Right lobe of liver (tissue), 6 donors: ENCODE measurements at regions not wholly inside any gene's neighbourhood (a gene's known extent, or its start where the extent isn't known, plus 50 kb on each side); places are given as distances from the start of the nearest gene placed in this dataset.

Source experiments
- ATAC-seq, 4 donors: fragments of 200-7000 bp; cut with Tn5 transposase; one replicate each; pipeline ENCODE4 v1.9.1; 2020; ENCODE audit warnings: mild to moderate bottlenecking in 4 of 4, moderate library complexity in 4 of 4
- DNase-seq, 3 donors: peaks; one replicate each; pipeline ENCODE4 v3.0.0-alpha.2; 2020
- H3K27ac ChIP-seq, 3 donors: fragments of 200-600 bp; one replicate each; pipeline ENCODE4 v1.8.0; 2022
- H3K27me3 ChIP-seq, 2 donors: fragments of 200-600 bp; one replicate each; pipeline ENCODE4 v1.8.0; 2022
- H3K36me3 ChIP-seq, 4 donors: fragments of 200-600 bp; sonication (generic) in 1 of 4; one replicate each; pipeline versions ENCODE4 v1.5.1 to v1.8.0; 2017 to 2022; ENCODE audit warnings: control low read depth in 1 of 4
- H3K4me1 ChIP-seq, 4 donors: fragments of 200-600 bp; sonication (generic) in 1 of 4; one replicate each; pipeline versions ENCODE4 v1.5.1 to v1.8.0; 2017 to 2022; ENCODE audit warnings: control low read depth in 1 of 4
- H3K4me3 ChIP-seq, 3 donors: fragments of 200-600 bp; one replicate each; pipeline ENCODE4 v1.8.0; 2022
- H3K9me3 ChIP-seq, 4 donors: fragments of 200-600 bp; sonication (generic) in 1 of 4; one replicate each; pipeline versions ENCODE4 v1.5.1 to v1.8.0; 2017 to 2022; ENCODE audit warnings: control low read depth in 1 of 4
- POLR2A ChIP-seq: fragments of 450-650 bp; IDR thresholded peaks from one replicate; pipeline ENCODE4 v1.6.1; 2017; ENCODE audit warnings: antibody characterized with exemption, mild to moderate bottlenecking
- WGBS: methylation state at CpG from one replicate; pipeline ENCODE4 v1.1.6; 2018; ENCODE audit warnings: low coverage, low lambda C conversion rate; ENCODE audit not compliant: insufficient coverage; ENCODE audit errors: missing lambda C conversion rate; 5-methylcytosine and 5-hydroxymethylcytosine counted together
- intact Hi-C, 2 donors: fragments of 100-400 bp; cut with DNase I; formaldehyde crosslinking; loops; one replicate each; pipeline versions ENCODE4 v1.11.2 to v1.14.1; 2022
- TF ChIP-seq, protein P1 (sequence below), 4 donors: fragments of 200-600 bp in 3 of 4; fragments of 450-650 bp in 1 of 4; IDR thresholded peaks; one replicate each; pipeline versions ENCODE4 v1.5.1 to v1.8.0; 2016 to 2022; ENCODE audit warnings: antibody characterized with exemption in 4 of 4, mild to moderate bottlenecking in 2 of 4
- donor health status: DM: no; HTN: yes; CAD: no.
- donor health status: DM: no; HTN: no; CAD: no.
- donor health status: DM: no; HTN: no; CAD: no.
- donor health status: DM: no; HTN: yes; CAD: no.
- donor health status: DM: no; HTN: yes; CAD: no.

DNA sequence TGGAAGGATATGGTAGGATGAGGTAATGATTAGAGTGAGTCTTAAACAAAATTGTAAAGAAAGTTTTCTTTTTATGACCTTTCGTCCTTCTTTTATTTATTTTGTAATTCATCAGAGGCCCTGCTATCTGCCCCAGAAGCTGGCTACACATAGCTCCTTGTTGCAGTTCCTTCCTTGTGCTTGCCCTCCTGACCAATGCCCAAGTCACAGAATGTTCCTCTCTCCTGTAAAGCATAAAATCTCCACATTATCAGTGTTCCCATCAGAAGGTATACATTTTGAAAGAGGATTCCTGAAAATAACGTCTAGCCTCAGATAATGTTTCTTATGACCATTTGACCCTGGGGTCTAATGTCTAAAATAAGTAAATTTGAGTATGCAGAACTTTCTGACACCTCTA, 78.3 kb downstream of the RND3 start:
- no peak for TF ChIP-seq POLR2A
- TF ChIP-seq, protein P1, sequence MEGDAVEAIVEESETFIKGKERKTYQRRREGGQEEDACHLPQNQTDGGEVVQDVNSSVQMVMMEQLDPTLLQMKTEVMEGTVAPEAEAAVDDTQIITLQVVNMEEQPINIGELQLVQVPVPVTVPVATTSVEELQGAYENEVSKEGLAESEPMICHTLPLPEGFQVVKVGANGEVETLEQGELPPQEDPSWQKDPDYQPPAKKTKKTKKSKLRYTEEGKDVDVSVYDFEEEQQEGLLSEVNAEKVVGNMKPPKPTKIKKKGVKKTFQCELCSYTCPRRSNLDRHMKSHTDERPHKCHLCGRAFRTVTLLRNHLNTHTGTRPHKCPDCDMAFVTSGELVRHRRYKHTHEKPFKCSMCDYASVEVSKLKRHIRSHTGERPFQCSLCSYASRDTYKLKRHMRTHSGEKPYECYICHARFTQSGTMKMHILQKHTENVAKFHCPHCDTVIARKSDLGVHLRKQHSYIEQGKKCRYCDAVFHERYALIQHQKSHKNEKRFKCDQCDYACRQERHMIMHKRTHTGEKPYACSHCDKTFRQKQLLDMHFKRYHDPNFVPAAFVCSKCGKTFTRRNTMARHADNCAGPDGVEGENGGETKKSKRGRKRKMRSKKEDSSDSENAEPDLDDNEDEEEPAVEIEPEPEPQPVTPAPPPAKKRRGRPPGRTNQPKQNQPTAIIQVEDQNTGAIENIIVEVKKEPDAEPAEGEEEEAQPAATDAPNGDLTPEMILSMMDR (IDR thresholded peaks at IDR 0.05): no peak
- Histone ChIP-seq H3K4me1 (no peaks in the 10 kb centered on the region), H3K27ac (no peak overlapping the region), H3K36me3 (no peaks in the 10 kb centered on the region), H3K4me3 (no peak overlapping the region), H3K27me3 (no peaks in the 10 kb centered on the region), H3K9me3 (no peaks in the 10 kb centered on the region)
- DNase-seq: no peak
- intact Hi-C loops: no loop called here
- ATAC-seq: no peak
- 48% methylated on average over 2 of the region's 2 CpGs for WGBS

GRCh38 chr2:150404147-150404546, 83.3 kb downstream of the RND3 start:
- Histone ChIP-seq H3K4me3 (no peak overlapping the region), H3K36me3 (no peaks in the 10 kb centered on the region), H3K9me3 (no peaks in the 10 kb centered on the region), H3K4me1 (no peaks in the 10 kb centered on the region), H3K27ac (no peak overlapping the region), H3K27me3 (no peaks in the 10 kb centered on the region)
- WGBS: 65% methylated on average over 3 of the region's 3 CpGs
- TF ChIP-seq POLR2A: no peak
- no peak for DNase-seq
- ATAC-seq: peak; percentile 36 to 57 (median 52)
- intact Hi-C loops: no loop called here

GRCh38 chr2:150403457-150403856, 84.0 kb downstream of the RND3 start:
- DNase-seq (no peak), ATAC-seq (peak; percentile 74 to 91 (median 79))
- intact Hi-C loops: no loop called here
- Histone ChIP-seq H3K4me1 (no peaks in the 10 kb centered on the region), H3K4me3 (peak overlapping the region; percentile 18 to 34 (median 23)), H3K9me3 (no peaks in the 10 kb centered on the region), H3K27ac (no peak overlapping the region), H3K36me3 (no peaks in the 10 kb centered on the region), H3K27me3 (no peaks in the 10 kb centered on the region)
- 16% methylated on average over 2 of the region's 2 CpGs for WGBS
- no peak for TF ChIP-seq POLR2A
- TF ChIP-seq, protein P1 (IDR thresholded peaks at IDR 0.05): no peak

DNA sequence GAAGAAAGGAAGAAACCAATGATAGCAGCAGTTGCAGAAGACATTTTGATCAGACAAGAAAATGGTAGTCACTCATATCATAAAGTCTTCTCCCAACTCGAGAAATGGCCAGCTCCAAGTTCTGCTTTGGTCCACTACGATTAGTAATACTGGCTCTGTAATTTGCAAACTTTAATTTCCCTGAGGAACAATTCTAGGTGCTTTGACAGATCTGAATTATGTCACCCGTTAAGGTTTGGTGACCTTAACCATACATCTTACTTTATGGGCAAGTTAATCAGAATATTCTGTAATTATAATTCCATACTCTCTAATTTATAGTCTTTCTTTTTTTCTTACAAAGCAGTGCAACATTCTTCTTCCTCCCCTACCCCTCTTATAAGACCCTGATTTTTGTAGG, 84.5 kb downstream of the RND3 start:
- H3K9me3 ChIP-seq: no peaks in the 10 kb centered on the region
- no peak overlapping the region for H3K27ac ChIP-seq
- intact Hi-C loops: no loop called here
- whole genome bisulfite sequencing: 61% methylated on average over 3 of the region's 3 CpGs
- no peaks in the 10 kb centered on the region for H3K4me1 ChIP-seq
- DNase-seq (no peak), ATAC-seq (no peak)
- H3K27me3 ChIP-seq: no peaks in the 10 kb centered on the region
- no peaks in the 10 kb centered on the region for H3K36me3 ChIP-seq
- no peak overlapping the region for H3K4me3 ChIP-seq
- TF ChIP-seq POLR2A: no peak
- TF ChIP-seq, protein P1 (IDR thresholded peaks at IDR 0.05): no peak

DNA sequence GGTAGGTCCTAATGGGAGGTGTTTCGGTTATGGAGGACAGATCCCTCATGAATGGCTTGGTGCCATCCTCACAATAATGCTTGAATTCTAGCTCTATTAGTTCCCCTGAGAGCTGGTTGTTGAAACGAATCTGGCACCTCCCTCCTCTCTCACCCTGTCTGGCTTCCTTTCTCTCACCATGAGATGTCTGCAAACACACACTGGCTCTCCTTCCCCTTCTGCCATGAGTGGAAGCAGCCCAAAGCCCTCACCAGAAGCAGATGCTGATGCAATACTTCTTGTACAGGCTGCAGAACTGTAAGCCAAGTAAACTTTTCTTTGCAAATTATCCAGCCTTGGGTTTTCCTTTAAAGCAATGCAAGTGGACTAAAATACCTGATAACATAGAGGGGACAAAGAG, 86.6 kb downstream of the RND3 start:
- no peak overlapping the region for H3K27ac ChIP-seq
- no peaks in the 10 kb centered on the region for H3K9me3 ChIP-seq
- no peak for ATAC-seq
- no peaks in the 10 kb centered on the region for H3K27me3 ChIP-seq
- DNase-seq: no peak
- WGBS: 64% methylated on average over 2 of the region's 2 CpGs
- intact Hi-C loops: no loop called here
- H3K36me3 ChIP-seq: no peaks in the 10 kb centered on the region
- TF ChIP-seq POLR2A: no peak
- TF ChIP-seq, protein P1 (IDR thresholded peaks at IDR 0.05): no peak
- no peak overlapping the region for H3K4me3 ChIP-seq
- no peaks in the 10 kb centered on the region for H3K4me1 ChIP-seq
